HT-29 (cell line): ENCODE measurements at regions not wholly inside any gene's neighbourhood (a gene's known extent, or its start where the extent isn't known, plus 50 kb on each side); places are given as distances from the start of the nearest gene placed in this dataset.

Experiments used
- DNase-seq: peaks from one replicate; pipeline ENCODE4 v3.0.0-alpha.2; 2015; ENCODE audit warnings: low spot score

- no peak for DNase-seq
Measured at GRCh38 chr18:8965398-8965797, 137.1 kb upstream of the NDUFV2 start.

- DNase-seq, result no peak
Measured at GRCh38 chr18:8966821-8967220, 135.7 kb upstream of the NDUFV2 start.

DNA sequence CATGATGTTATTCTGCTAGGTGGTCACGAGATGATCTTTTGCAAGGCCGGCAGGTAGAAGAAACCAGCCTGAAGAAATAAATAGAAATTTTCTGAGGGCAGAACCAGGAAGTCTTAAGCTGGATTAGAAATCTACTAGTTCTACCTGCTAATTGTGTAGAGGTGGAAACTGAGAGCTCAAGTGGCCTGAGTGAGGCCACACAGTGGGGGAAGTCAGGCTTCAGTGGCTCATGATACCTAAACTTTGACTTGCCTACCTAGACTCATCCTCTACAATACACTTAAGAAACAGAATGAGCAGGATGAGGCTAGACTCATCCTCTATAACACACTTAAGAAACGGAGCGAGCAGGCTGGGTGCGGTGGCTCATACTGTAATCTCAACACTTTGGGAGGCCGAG lies 134.9 kb upstream of the NDUFV2 start:
- no peak for DNase-seq

DNA sequence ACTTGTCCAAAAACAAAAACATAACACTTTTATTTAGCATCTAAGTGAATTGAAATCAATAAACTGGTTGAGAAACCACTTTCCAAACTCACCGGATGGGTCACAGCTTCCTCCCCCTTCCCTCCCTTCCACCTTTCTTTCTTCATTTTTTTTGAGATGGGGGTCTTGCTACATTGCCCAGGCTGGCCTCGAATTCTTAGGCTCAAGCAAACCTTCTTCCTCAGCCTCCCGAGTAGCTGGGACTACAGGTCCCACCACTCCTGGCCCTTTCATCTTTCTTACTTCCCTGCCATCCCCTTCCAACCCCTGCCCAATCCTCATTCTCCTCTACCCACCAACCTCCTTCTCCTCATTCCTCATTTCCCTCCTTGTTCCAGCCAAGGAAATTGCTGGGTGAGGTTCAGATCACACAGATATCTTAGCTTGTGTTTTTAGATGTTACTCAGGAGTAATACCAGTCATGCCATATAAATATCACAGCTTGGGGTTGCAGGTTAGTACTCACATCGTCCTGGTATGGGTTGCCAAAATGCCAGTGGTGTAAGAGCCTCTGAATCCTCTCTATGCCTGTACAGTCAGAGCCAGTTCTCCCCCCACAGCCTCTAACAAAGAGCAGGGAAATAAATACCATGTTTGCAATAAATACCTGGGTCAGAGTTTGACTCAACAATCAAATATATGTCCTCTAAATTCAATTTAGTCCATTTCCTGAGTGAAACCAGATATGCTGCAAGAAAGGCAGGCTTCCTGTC lies 132.7 kb upstream of the NDUFV2 start:
- no peak for DNase-seq

DNA sequence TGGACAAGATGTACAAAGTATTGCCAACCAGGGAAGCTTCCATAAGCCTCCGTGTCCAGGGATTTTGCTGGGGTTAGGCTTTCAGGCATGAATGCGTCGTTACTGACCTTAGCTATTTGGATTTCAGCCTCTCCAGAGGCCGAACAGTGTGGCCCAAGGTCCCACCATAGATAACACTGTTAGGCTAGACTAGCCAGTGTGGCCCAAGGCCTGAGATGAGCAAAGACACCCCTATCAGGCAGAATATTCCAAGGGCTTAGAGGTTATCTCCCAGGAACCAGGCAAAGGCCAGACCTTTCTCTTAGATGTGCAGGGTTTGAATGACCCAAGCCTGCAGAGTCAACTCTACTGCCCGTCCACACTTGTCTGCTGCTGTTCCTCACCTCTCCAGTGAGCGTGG lies 131.7 kb upstream of the NDUFV2 start:
- DNase-seq, result no peak

- no peak for DNase-seq
Measured at GRCh38 chr18:8972116-8972515, 130.4 kb upstream of the NDUFV2 start.

DNA sequence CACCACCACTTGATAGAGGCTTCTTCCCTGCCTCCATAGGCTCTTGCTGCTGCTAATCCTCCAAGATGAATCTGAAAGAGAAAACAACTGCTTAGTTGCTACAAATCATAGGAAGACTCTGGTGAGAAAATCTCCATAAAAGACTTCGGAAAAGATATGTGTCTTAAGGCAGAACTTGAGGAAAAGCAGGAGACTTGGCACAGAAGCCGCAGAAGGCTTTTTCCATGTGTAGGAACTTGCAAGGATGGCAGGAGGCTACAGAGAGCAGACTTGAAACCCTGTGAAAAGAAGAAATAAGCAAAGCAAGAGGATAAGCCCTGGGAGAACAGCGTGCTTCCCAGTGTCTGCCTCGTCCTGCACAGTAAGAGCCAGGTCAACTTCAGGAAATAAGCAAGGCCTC lies 128.2 kb upstream of the NDUFV2 start:
- DNase-seq, result no peak

- no peak for DNase-seq
Measured at GRCh38 chr18:8974696-8975095, 127.8 kb upstream of the NDUFV2 start.

DNA sequence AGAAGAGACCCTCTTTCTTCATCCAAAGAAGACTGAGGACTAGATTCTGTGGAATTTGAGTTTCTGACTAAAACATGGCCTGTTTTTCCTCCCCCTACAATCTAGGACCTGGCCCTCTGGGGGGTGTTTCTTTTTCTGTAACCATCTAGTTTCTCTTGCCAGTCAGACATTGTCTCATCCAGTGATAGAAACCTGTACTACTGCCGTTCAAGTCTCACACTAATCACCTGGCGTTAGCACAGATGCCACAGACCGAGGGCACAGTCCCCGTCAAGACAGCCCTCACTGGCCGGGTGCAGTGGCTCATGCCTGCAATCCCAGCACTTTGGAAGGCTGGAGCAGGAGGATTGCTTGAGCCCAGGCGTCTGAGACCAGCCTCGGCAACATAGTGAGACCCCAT lies 126.9 kb upstream of the NDUFV2 start:
- no peak for DNase-seq

- DNase-seq, result no peak
Measured at GRCh38 chr18:8976606-8977005, 125.9 kb upstream of the NDUFV2 start.

DNA sequence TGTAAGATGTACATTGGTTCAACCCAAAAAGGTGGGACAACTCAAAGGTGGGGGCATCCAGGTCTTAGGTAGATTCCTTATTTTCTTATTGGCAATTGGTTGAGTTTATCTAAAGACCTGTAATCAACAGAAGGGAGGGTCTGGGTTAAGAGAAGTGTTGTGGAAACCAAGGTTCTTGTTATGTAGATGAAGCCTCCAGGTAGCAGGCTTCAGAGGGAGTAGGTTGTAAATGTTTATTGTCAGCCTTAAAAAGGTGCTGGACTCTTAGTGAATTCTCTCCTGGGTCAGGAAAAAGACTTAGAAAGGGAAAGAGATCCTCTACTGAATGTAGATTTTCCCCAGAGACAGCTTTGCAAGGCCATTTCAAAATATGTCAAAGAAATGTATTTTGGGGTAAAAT lies 125.3 kb upstream of the NDUFV2 start:
- DNase-seq, result no peak

GRCh38 chr18:8977701-8978100 lies 124.8 kb upstream of the NDUFV2 start:
- DNase-seq, result no peak

GRCh38 chr18:8978394-8978793 lies 124.1 kb upstream of the NDUFV2 start:
- no peak for DNase-seq

DNA sequence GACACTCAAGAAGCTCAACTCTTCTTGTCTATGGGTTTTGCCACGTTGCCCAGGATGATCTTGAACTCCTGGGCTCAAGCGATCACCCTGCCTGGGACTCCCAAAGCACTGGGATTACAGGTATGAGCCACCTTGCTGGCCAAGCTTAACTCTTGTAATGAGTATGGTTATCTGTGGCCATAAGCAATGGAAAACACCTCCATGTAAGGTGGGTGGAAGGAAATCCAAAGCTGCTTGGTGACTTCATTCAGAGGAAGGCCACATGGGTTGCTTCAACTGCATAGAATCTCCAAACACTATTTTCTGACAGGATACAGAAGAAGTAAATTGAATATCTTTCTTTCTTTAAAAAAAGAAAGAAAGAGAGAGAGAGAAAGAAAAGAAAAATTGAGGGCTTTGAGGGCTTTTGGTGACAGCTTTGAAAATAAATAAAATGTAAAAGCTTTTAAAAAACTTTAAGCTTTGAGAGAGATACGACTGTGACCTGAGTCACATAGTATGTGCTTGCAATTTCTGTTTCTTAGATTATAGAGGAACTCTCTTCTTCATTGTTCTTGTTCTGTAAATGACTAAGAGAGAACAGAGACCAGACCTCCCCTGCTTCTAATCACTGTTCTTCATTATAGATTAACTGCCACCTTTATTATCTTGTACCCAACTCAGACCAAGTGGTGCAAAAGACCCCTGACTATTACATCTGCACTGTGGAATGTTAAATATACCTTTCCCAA lies 123.1 kb upstream of the NDUFV2 start:
- DNase-seq, result no peak

GRCh38 chr18:8980496-8980895 lies 122.0 kb upstream of the NDUFV2 start:
- no peak for DNase-seq

DNA sequence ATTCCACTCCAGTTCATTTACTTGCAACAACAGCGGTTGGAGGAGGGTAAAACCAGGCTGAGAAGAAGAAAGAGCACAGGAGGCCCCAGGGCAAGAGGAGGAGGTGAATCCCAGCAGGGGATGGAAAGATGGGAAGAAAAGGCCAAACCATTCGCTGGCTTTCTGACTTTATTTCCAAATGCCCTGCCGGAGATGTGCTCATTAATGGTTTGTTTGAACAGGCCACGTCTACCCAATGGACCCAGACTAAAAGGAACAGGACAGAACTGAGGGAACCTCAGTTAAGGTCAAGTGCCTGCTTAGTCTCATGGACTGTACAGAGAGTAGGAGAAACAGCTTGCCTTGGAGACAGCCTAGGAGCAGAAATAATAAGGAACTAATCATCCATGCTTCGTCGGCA lies 121.6 kb upstream of the NDUFV2 start:
- no peak for DNase-seq

DNA sequence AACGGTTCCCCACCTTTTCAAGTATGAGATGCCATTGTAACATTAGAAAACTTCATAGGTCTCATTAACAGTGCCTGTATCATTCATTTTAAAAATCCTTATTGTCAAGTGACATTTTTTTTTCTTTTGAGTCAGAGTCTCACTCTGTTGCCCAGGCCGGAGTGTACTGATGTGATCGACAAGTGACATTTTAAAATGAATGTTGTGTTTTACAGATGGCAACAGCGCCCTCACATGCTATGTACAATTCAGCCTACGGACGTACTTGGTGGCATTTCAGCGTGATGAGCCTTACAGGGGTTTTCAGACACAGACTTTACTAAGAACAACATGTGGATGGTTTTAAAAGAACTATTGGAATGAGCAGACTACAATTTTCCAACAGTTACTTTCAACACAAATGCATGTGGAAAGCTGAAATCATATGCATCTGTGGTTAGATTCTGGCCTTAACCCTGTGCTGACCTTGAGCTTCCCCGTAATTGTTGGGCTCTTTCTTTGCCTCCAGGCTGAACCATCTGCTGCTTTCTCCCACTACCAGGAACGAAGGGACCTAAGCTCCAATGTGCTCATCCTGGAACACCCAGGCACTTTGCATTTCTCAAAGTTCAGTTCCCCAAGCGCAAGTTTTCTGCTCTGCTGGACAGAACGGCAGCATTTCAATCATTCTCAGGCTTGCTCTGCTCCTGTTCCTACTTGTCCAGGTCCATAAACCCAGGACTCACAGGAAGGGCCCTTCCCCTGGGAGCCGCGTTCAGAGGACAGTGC lies 119.9 kb upstream of the NDUFV2 start:
- DNase-seq, result peak; percentile 86

DNA sequence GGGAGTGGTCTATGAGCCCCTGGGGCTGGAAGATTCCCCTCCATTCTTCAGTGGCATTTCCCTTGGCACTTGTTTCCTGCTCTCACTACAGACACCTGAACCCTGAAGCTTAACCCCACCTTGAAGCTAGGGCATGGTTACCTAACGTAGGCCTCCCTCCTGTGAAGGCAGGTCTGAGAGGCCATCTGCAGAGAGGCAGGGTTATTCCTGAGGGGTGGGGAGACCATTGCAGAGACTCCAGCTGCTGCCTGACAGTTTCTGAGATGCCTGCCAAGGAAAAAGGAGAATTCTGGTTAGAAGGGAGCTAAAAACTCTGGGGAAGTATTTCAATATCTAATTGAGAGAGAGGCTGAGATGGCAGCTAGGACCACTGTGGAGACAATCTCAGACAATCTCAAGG lies 119.3 kb upstream of the NDUFV2 start:
- no peak for DNase-seq

DNA sequence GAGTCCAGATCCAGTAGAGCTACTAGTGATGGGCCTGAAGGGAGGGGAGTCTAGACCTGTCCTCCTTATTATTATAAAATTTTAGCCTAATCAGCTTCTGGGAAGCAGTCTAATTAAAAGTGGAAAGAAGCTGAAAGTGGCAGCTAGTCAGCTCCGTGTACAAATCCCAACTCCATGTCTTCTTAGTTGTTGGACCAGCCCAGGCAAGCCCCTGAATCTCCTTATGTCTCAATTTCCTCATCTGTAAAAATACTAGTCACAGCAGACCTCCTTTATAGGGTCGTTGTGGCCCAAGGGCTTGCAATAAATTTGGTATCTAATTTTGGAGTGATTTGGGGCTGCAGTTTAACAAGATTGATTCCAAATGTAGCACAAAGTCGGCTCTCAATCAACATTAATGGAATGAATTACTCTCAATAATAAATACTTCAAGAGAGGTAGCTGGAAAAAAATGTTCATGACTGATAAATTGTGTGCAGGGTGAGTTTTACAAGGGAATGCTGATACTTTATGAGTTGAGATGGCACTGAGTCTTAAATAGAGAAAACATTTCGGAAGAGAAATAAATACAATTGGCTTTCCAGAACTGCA lies 118.3 kb upstream of the NDUFV2 start:
- no peak for DNase-seq

DNA sequence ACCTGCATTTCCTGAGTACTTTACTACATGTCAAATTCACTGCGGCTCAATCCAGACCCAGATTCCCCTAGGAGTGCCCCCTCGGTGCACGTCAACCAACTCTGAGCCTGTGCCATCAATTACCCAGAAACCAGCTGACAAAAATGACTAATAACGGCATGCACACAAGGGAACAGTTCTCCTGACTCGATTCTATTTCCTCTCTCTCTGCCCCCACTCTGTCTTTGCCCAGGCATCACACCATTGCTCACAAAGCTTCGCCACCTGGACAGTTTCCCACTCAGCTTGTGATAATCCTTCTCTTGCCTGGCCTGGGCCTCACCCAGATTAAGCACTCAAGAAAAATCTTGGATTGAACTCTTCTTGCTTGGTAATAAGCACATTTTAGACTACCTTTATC lies 115.3 kb upstream of the NDUFV2 start:
- no peak for DNase-seq

DNA sequence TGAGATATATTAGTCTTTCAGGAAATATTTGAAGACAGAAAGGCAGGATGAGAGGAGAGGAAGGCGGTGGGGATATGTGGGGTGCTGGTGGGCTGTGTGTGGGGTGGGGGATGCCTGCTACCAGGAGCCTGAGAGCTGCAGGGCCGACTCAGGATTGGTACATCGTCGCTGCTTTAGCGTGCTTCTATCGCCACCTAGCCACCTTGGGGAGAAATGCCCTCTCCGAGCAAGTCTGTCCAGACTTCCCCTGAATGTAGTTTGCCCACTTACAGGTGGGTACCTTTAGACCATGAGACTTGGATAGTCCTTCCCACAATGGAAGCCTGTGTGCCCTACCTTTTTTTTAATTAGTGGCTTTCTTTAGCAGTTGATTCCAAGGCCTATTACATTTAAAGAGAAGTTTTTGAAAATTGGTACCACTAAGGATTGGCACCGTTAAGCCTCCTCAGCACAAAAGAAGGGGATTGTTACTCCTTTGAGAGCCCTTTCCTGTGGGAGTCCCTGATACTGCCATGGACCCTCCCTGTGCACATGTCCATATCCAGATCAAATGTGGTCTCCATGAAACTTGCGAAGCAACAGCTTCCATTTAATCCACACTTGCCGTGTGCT lies 114.1 kb upstream of the NDUFV2 start:
- DNase-seq, result peak; percentile 66

DNA sequence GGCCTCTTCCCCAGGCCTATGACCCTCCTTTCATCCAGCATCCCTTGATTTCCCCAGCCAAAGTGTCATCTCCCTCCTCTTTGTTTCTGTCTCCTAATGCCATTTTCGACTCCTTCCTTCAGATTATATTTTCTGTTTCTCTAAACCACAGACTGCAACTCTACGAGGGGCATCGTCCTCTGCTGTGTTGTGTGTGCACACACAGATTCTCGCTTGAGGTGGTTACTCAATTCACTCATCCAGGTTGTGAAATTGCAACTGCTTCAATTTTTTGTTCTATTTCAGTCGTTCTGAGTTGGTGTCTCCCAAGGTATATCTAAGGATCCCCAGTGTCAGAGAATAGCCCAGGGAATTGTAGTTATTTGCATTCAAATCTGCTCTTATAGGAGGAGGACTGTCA lies 113.5 kb upstream of the NDUFV2 start:
- no peak for DNase-seq
